ENCODE measurements at regions not wholly inside any gene's neighbourhood (a gene's known extent, or its start where the extent isn't known, plus 50 kb on each side); places are given as distances from the start of the nearest gene placed in this dataset.

- no peak for DNase-seq (ENCODE audit: low spot score)
- no peak for ATAC-seq
Observed at GRCh38 chr4:152269448-152270191, 266.3 kb downstream of the FBXW7 start.

- ATAC-seq (no peak), DNase-seq (ENCODE audit: low spot score) (no peak)
Observed at GRCh38 chr4:152267811-152268210, 268.1 kb downstream of the FBXW7 start.

- no peak for DNase-seq (ENCODE audit: low spot score)
- no peak for ATAC-seq
Observed at GRCh38 chr4:152266831-152267480, 268.9 kb downstream of the FBXW7 start.

- DNase-seq (ENCODE audit: low spot score) (no peak), ATAC-seq (no peak)
Observed at GRCh38 chr4:152265149-152265621, 270.7 kb downstream of the FBXW7 start.

GRCh38 chr4:152264106-152264505 lies 271.8 kb downstream of the FBXW7 start:
- ATAC-seq = no peak
- no peak for DNase-seq (ENCODE audit: low spot score)

GRCh38 chr4:152259866-152260265 lies 276.0 kb downstream of the FBXW7 start:
- DNase-seq (ENCODE audit: low spot score) (no peak), ATAC-seq (no peak)

- ATAC-seq (no peak), DNase-seq (ENCODE audit: low spot score) (no peak)
Observed at GRCh38 chr4:152258804-152259708, 276.8 kb downstream of the FBXW7 start.

GRCh38 chr4:152258391-152258790 lies 277.5 kb downstream of the FBXW7 start:
- DNase-seq (ENCODE audit: low spot score) (no peak), ATAC-seq (no peak)

GRCh38 chr4:152257601-152258066 lies 278.3 kb downstream of the FBXW7 start:
- ATAC-seq (no peak), DNase-seq (ENCODE audit: low spot score) (no peak)

- no peak for ATAC-seq
Observed at GRCh38 chr4:152256996-152257395, 278.9 kb downstream of the FBXW7 start.

GRCh38 chr4:152255437-152255836 lies 280.5 kb downstream of the FBXW7 start:
- DNase-seq (ENCODE audit: low spot score) (no peak), ATAC-seq (no peak)

More at GRCh38 chr4:152256996-152257395, 278.9 kb downstream of the FBXW7 start:
- no peak for DNase-seq (ENCODE audit: low spot score)

GRCh38 chr4:152248347-152248746 lies 287.5 kb downstream of the FBXW7 start:
- DNase-seq (ENCODE audit: low spot score) = no peak
- no peak for ATAC-seq

- no peak for DNase-seq (ENCODE audit: low spot score)
- ATAC-seq = no peak
Observed at GRCh38 chr4:152247271-152247975, 288.5 kb downstream of the FBXW7 start.

- DNase-seq (ENCODE audit: low spot score) (no peak), ATAC-seq (no peak)
Observed at GRCh38 chr4:152246659-152247058, 289.2 kb downstream of the FBXW7 start.

GRCh38 chr4:152245680-152246079 lies 290.2 kb downstream of the FBXW7 start:
- ATAC-seq = no peak
- DNase-seq (ENCODE audit: low spot score) = no peak

GRCh38 chr4:152244659-152245058 lies 291.2 kb downstream of the FBXW7 start:
- DNase-seq (ENCODE audit: low spot score) = no peak
- no peak for ATAC-seq

- DNase-seq (ENCODE audit: low spot score) = no peak
- peak; percentile 36 for ATAC-seq
Observed at GRCh38 chr4:152243896-152244595, 291.8 kb downstream of the FBXW7 start.

GRCh38 chr4:152243206-152243605 lies 292.7 kb downstream of the FBXW7 start:
- ATAC-seq (no peak), DNase-seq (ENCODE audit: low spot score) (no peak)

- ATAC-seq (no peak), DNase-seq (ENCODE audit: low spot score) (no peak)
Observed at GRCh38 chr4:152240232-152240631, 295.7 kb downstream of the FBXW7 start.

GRCh38 chr4:152239216-152239615 lies 296.7 kb downstream of the FBXW7 start:
- no peak for ATAC-seq
- no peak for DNase-seq (ENCODE audit: low spot score)

Measured in left lobe of liver (tissue), 2 donors.